Breast epithelium (tissue), 4 donors: ENCODE measurements at regions not wholly inside any gene's neighbourhood (a gene's known extent, or its start where the extent isn't known, plus 50 kb on each side); places are given as distances from the start of the nearest gene placed in this dataset.
A peak's percentile ranks its signal among the peaks of the same experiment; 100 is the strongest.

Experiments
- DNase-seq, 2 donors: peaks; one replicate each; pipeline ENCODE4 v3.0.0-alpha.2; 2019; ENCODE audit warnings: low spot score in 2 of 2
- H3K27ac ChIP-seq, 2 donors: fragments of 200-600 bp; sonication (generic) in 1 of 2; one replicate each; pipeline ENCODE4 v1.5.1; 2016 to 2019; ENCODE audit warnings: mild to moderate bottlenecking in 1 of 2
- H3K27me3 ChIP-seq, 2 donors: fragments of 200-600 bp; sonication (generic) in 1 of 2; one replicate each; pipeline versions ENCODE4 v1.5.1 to v1.6.0; 2017 to 2019; ENCODE audit warnings: control low read depth in 1 of 2, mild to moderate bottlenecking in 1 of 2
- H3K36me3 ChIP-seq: fragments of 200-600 bp; one replicate; pipeline ENCODE4 v1.5.1; 2019
- H3K4me1 ChIP-seq, 2 donors: fragments of 200-600 bp; sonication (generic); one replicate each; pipeline ENCODE4 v1.5.1; 2016 to 2019; ENCODE audit warnings: control low read depth in 1 of 2
- H3K4me3 ChIP-seq, 3 donors: fragments of 200-600 bp; sonication (generic); 1 replicate in 2 of 3; 2 replicates in 1 of 3; pipeline ENCODE4 v1.5.1; 2016 to 2019; ENCODE audit warnings: mild to moderate bottlenecking in 3 of 3, moderate library complexity in 2 of 3
- H3K9me3 ChIP-seq, 2 donors: fragments of 200-600 bp; sonication (generic) in 1 of 2; one replicate each; pipeline ENCODE4 v1.5.1; 2016 to 2019; ENCODE audit warnings: control low read depth in 1 of 2
- POLR2A ChIP-seq: fragments of 450-650 bp; IDR thresholded peaks from one replicate; pipeline ENCODE4 v1.6.1; 2016; ENCODE audit warnings: antibody characterized with exemption, mild to moderate bottlenecking, moderate library complexity
- POLR2AphosphoS5 ChIP-seq, 3 donors: sonication (generic); formaldehyde crosslinking; IDR thresholded peaks; one replicate each; pipeline ENCODE4 v1.6.1; 2017; ENCODE audit warnings: antibody characterized with exemption in 3 of 3
- intact Hi-C: fragments of 100-400 bp; cut with DNase I; formaldehyde crosslinking; loops from one replicate; pipeline ENCODE4 v1.15.1; 2023; ENCODE audit warnings: low total_unique reads
- TF ChIP-seq, protein P1 (sequence below), 3 donors: fragments of 450-650 bp; IDR thresholded peaks; one replicate each; pipeline ENCODE4 v1.5.1; 2016 to 2017; ENCODE audit warnings: antibody characterized with exemption in 3 of 3, mild to moderate bottlenecking in 3 of 3, moderate library complexity in 3 of 3

- Histone ChIP-seq H3K9me3 (no peaks in the 10 kb centered on the region), H3K4me3 (no peak overlapping the region), H3K4me1 (no peaks in the 10 kb centered on the region), H3K27me3 (no peaks in the 10 kb centered on the region), H3K27ac (peak overlapping the region; percentile 53 to 87), H3K36me3 (no peaks in the 10 kb centered on the region)
- no peak for DNase-seq
- intact Hi-C loops = loop anchor here (2.0 kb wide), 1 partner anchor 70 kb away; no protein-coding TSS in a partner anchor
- TF ChIP-seq, protein P1, sequence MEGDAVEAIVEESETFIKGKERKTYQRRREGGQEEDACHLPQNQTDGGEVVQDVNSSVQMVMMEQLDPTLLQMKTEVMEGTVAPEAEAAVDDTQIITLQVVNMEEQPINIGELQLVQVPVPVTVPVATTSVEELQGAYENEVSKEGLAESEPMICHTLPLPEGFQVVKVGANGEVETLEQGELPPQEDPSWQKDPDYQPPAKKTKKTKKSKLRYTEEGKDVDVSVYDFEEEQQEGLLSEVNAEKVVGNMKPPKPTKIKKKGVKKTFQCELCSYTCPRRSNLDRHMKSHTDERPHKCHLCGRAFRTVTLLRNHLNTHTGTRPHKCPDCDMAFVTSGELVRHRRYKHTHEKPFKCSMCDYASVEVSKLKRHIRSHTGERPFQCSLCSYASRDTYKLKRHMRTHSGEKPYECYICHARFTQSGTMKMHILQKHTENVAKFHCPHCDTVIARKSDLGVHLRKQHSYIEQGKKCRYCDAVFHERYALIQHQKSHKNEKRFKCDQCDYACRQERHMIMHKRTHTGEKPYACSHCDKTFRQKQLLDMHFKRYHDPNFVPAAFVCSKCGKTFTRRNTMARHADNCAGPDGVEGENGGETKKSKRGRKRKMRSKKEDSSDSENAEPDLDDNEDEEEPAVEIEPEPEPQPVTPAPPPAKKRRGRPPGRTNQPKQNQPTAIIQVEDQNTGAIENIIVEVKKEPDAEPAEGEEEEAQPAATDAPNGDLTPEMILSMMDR (IDR thresholded peaks at IDR 0.05) = no peak
- no peak for TF ChIP-seq POLR2AphosphoS5 (IDR thresholded peaks at IDR 0.05)
- TF ChIP-seq POLR2A = no peak
Observed at GRCh38 chr4:41364876-41365275, 108.1 kb downstream of the UCHL1 start.

- H3K4me1 ChIP-seq = peaks cover 0 to 2% of the 10 kb centered on the region in 2 donors
- H3K36me3 ChIP-seq = no peaks in the 10 kb centered on the region
- H3K27me3 ChIP-seq = no peaks in the 10 kb centered on the region
- no peak overlapping the region for H3K4me3 ChIP-seq
- H3K27ac ChIP-seq = peak overlapping the region; percentile 53 to 87
- TF ChIP-seq, protein P1 (IDR thresholded peaks at IDR 0.05) = no peak
- TF ChIP-seq POLR2A (no peak), POLR2AphosphoS5 (IDR thresholded peaks at IDR 0.05) (no peak)
- intact Hi-C loops = loop anchor here (2.0 kb wide), 1 partner anchor 71 kb away; no protein-coding TSS in a partner anchor
- DNase-seq = no peak
- no peaks in the 10 kb centered on the region for H3K9me3 ChIP-seq
Observed at GRCh38 chr4:41365681-41366080, 109.0 kb downstream of the UCHL1 start.

GRCh38 chr4:41366911-41367517 is 110.3 kb downstream of the UCHL1 start:
- no peak for TF ChIP-seq POLR2AphosphoS5 (IDR thresholded peaks at IDR 0.05)
- no peak for TF ChIP-seq POLR2A
- TF ChIP-seq, protein P1 (IDR thresholded peaks at IDR 0.05) = no peak
- Histone ChIP-seq H3K27ac (no peak overlapping the region), H3K36me3 (no peaks in the 10 kb centered on the region), H3K9me3 (no peaks in the 10 kb centered on the region), H3K27me3 (no peaks in the 10 kb centered on the region), H3K4me1 (peaks cover 0 to 2% of the 10 kb centered on the region in 2 donors), H3K4me3 (no peak overlapping the region)
- no peak for DNase-seq
- intact Hi-C loops = no loop called here

DNA sequence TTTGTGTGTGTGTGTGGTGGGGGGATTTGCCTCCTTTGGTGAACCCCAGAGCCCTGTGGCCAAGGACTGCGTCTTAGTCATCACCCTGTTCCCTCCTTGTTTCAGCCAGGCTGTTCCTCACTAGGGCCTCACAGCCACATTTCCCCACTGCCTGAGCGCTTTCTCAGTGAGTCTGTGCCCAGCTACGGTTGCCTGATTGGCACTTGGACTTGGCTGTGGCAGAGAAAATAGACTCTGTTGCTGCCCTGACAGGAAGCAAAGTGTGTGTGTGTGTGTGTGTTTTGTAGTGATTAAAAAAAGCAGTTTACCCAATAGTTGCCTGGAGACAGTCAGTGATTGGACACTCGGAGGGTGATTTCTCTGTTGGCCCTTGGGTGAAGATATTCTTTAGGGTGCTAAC is 113.0 kb downstream of the UCHL1 start:
- DNase-seq = peak in 1 of 2 donors; percentile 57
- Histone ChIP-seq H3K4me3 (no peak overlapping the region), H3K27me3 (no peaks in the 10 kb centered on the region), H3K36me3 (no peaks in the 10 kb centered on the region), H3K27ac (peak overlapping the region; percentile 18 to 30), H3K9me3 (no peaks in the 10 kb centered on the region), H3K4me1 (peaks cover 0 to 2% of the 10 kb centered on the region in 2 donors)
- TF ChIP-seq POLR2A (no peak), POLR2AphosphoS5 (IDR thresholded peaks at IDR 0.05) (no peak)
- TF ChIP-seq, protein P1 (IDR thresholded peaks at IDR 0.05) = no peak
- intact Hi-C loops = loop anchor here (5.0 kb wide), 1 partner anchor 1277 kb away; no protein-coding TSS in a partner anchor

DNA sequence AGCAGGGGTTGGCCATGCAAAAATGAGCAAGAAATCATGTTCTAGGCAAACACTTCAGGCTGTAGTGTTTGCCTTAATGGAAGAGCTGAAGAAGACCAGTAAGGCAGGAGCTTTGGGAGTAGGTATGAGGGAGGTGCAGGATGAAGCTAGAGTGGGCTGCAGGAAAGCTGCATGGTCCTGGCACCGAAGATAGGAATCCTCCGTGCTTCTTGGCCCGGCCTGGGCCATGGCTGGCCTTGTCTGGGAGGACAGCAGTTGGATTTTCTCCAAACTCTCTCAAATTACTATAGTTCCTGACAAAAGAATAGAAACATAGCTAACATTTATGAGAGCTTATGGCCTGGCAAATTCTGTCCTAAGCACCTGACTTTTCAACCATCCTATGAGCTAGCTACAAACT is 116.5 kb downstream of the UCHL1 start:
- TF ChIP-seq POLR2AphosphoS5 (IDR thresholded peaks at IDR 0.05) (no peak), POLR2A (no peak)
- TF ChIP-seq, protein P1 (IDR thresholded peaks at IDR 0.05) = no peak
- DNase-seq = no peak
- intact Hi-C loops = loop anchor here (5.0 kb wide), 1 partner anchor 1281 kb away; no protein-coding TSS in a partner anchor
- peaks cover 0 to 2% of the 10 kb centered on the region in 2 donors for H3K4me1 ChIP-seq
- H3K36me3 ChIP-seq = no peaks in the 10 kb centered on the region
- no peaks in the 10 kb centered on the region for H3K9me3 ChIP-seq
- no peaks in the 10 kb centered on the region for H3K27me3 ChIP-seq
- H3K27ac ChIP-seq = no peak overlapping the region
- H3K4me3 ChIP-seq = no peak overlapping the region
